ENCODE measurements at regions not wholly inside any gene's neighbourhood (a gene's known extent, or its start where the extent isn't known, plus 50 kb on each side); places are given as distances from the start of the nearest gene placed in this dataset.

DNA sequence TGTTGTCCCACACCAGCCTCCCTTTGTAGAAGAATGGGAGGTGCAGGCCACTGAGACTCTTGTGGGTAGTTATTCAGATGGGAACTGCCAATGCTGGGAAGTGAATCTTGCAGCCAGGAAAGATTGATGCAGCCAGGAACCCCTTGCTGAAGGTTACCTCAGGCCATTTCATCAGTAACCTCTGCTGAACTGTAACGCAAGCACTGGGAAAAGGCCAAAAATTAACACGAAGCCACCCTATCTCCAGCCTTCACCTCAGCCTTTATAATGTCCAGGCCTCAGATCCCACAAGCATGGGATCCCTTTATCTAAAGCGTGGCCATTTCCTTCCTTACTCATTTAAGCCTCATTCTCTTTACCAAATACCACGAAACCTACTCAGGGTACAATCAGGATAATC, 211.1 kb downstream of the SPTSSA start:
- no peaks in the 10 kb centered on the region for H3K36me3 ChIP-seq (ENCODE audit: control insufficient read depth in 2 of 2, extremely low read depth in 1 of 2, insufficient read depth in 2 of 2, low read length in 2 of 2)
- no peaks in the 10 kb centered on the region for H4K20me1 ChIP-seq (replicated peaks; ENCODE audit: control insufficient read depth, extremely low read depth, insufficient read depth, low read length)
- no TSS peak for BruUV-seq (replicated peaks)
- H3K4me3 ChIP-seq (replicated peaks in 1 of 3; ENCODE audit: insufficient read depth in 1 of 3, low read depth in 1 of 3, low read length in 3 of 3): no peak overlapping the region
- dilution Hi-C loops (cut with MboI; ENCODE audit: extremely low pct_ligation_motif_present, low sequenced_read_pairs): no loop called here
- peak overlapping the region; percentile 22 for H3K27ac ChIP-seq (ENCODE audit: insufficient read depth, low read depth, low read length)
- H3K4me2 ChIP-seq (ENCODE audit: insufficient read depth, low read length): no peak overlapping the region
- H3K9ac ChIP-seq (replicated peaks; ENCODE audit: extremely low read depth, insufficient read depth, low read length): no peak overlapping the region
- H2AFZ ChIP-seq (ENCODE audit: low read depth, low read length): no peak overlapping the region
- no peaks in the 10 kb centered on the region for H3K27me3 ChIP-seq (ENCODE audit: control insufficient read depth in 2 of 2, insufficient read depth in 2 of 2, low read length in 2 of 2)
- intact Hi-C loops (cut with micrococcal nuclease): loop anchor here (2.0 kb wide), 1 partner anchor 50 kb away; no protein-coding TSS in a partner anchor
- no peaks in the 10 kb centered on the region for H3K9me1 ChIP-seq (replicated peaks; ENCODE audit: control insufficient read depth, extremely low read depth, insufficient read depth, low read length)
- no peaks in the 10 kb centered on the region for H3K9me3 ChIP-seq (replicated peaks; ENCODE audit: control insufficient read depth, insufficient read depth, low read length)
- POLR2A ChIA-PET: no interaction called here
- DNase-seq (ENCODE audit: low read depth, low spot score) (no peak), FAIRE-seq (no peak)
- H3K4me1 ChIP-seq (ENCODE audit: control insufficient read depth, extremely low read depth, insufficient read depth, low read length): peaks cover 2% of the 10 kb centered on the region
- H3K79me2 ChIP-seq (ENCODE audit: control insufficient read depth, insufficient read depth, low read length): no peaks in the 10 kb centered on the region
- TF ChIP-seq POLR2AphosphoS5 (IDR thresholded peaks at IDR 0.05; ENCODE audit: insufficient read depth, low read depth, low read length) (no peak), GATA2 (IDR thresholded peaks at IDR 0.05; ENCODE audit: insufficient read depth, insufficient read length, low read depth, low read length) (no peak), EZH2 (IDR thresholded peaks at IDR 0.05; ENCODE audit: borderline replicate concordance, low read depth, low read length, severe bottlenecking) (no peak), FOS (IDR thresholded peaks at IDR 0.05; ENCODE audit: borderline replicate concordance, insufficient read depth, low read length) (no peak), JUN (IDR thresholded peaks at IDR 0.05; ENCODE audit: borderline replicate concordance, insufficient read depth, insufficient read length, low read depth) (no peak), MYC (IDR thresholded peaks at IDR 0.05; ENCODE audit: low read depth, low read length) (no peak), POLR2A (IDR thresholded peaks at IDR 0.05; ENCODE audit: low read depth, low read length) (no peak)
- TF ChIP-seq, protein P1, sequence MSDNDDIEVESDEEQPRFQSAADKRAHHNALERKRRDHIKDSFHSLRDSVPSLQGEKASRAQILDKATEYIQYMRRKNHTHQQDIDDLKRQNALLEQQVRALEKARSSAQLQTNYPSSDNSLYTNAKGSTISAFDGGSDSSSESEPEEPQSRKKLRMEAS (IDR thresholded peaks at IDR 0.05; ENCODE audit: insufficient read depth, insufficient read length): no peak
- TF ChIP-seq, protein P2, sequence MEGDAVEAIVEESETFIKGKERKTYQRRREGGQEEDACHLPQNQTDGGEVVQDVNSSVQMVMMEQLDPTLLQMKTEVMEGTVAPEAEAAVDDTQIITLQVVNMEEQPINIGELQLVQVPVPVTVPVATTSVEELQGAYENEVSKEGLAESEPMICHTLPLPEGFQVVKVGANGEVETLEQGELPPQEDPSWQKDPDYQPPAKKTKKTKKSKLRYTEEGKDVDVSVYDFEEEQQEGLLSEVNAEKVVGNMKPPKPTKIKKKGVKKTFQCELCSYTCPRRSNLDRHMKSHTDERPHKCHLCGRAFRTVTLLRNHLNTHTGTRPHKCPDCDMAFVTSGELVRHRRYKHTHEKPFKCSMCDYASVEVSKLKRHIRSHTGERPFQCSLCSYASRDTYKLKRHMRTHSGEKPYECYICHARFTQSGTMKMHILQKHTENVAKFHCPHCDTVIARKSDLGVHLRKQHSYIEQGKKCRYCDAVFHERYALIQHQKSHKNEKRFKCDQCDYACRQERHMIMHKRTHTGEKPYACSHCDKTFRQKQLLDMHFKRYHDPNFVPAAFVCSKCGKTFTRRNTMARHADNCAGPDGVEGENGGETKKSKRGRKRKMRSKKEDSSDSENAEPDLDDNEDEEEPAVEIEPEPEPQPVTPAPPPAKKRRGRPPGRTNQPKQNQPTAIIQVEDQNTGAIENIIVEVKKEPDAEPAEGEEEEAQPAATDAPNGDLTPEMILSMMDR (IDR thresholded peaks at IDR 0.05; ENCODE audit: extremely low read depth in 1 of 2, insufficient read depth in 1 of 2, low read depth in 1 of 2, low read length in 2 of 2): no peak
- CTCF ChIA-PET: no interaction called here

Measured in endothelial cell of umbilical vein (primary cell).